ENCODE measurements at regions not wholly inside any gene's neighbourhood (a gene's known extent, or its start where the extent isn't known, plus 50 kb on each side); places are given as distances from the start of the nearest gene placed in this dataset.

- Histone ChIP-seq H3K27ac (ENCODE audit: low read depth in 1 of 2, low read length in 2 of 2) (no peak overlapping the region), H3K4me3 (ENCODE audit: low read depth in 1 of 3, low read length in 3 of 3) (no peak overlapping the region), H3K36me3 (ENCODE audit: control insufficient read depth in 4 of 4, insufficient read depth in 3 of 4, low read depth in 1 of 4, low read length in 3 of 4) (no peaks in the 10 kb centered on the region), H3K27me3 (ENCODE audit: control insufficient read depth in 4 of 4, insufficient read depth in 4 of 4, low read length in 3 of 4) (no peaks in the 10 kb centered on the region), H3K9ac (ENCODE audit: low read depth in 1 of 2, low read length in 2 of 2) (no peak overlapping the region), H3K9me3 (ENCODE audit: control insufficient read depth in 4 of 4, low read length in 3 of 4) (no peaks in the 10 kb centered on the region), H3K4me1 (ENCODE audit: control insufficient read depth in 4 of 4, insufficient read depth in 4 of 4, low read length in 3 of 4) (no peaks in the 10 kb centered on the region)
- TF ChIP-seq RAD21 (IDR thresholded peaks at IDR 0.05) (no peak), HNF4A (conservative IDR thresholded peaks at IDR 0.05) (no peak), ATF3 (IDR thresholded peaks at IDR 0.05) (no peak), EGR1 (IDR thresholded peaks at IDR 0.05; ENCODE audit: low read depth in 2 of 2) (no peak), CTCF (IDR thresholded peaks at IDR 0.05; ENCODE audit: low read depth, low read length, missing input control) (no peak), ZBTB33 (IDR thresholded peaks at IDR 0.05) (no peak), SP1 (IDR thresholded peaks at IDR 0.05) (no peak), MAX (IDR thresholded peaks at IDR 0.05) (no peak), YY1 (IDR thresholded peaks at IDR 0.05) (no peak), TAF1 (conservative IDR thresholded peaks at IDR 0.05) (no peak), HNF4G (IDR thresholded peaks at IDR 0.05) (no peak), FOXA1 (IDR thresholded peaks at IDR 0.05) (no peak), RXRA (IDR thresholded peaks at IDR 0.05) (no peak), GABPA (IDR thresholded peaks at IDR 0.05 in 1 of 2, conservative IDR thresholded peaks at IDR 0.05 in 1 of 2) (no peak), REST (IDR thresholded peaks at IDR 0.05) (no peak), FOXA2 (IDR thresholded peaks at IDR 0.05) (no peak), JUND (IDR thresholded peaks at IDR 0.05) (no peak)
- 42% methylated on average over 1 of the region's 1 CpG for WGBS
- no peak for DNase-seq (ENCODE audit: low spot score)
Measured at GRCh38 chr12:91307957-91308670, 125.5 kb upstream of the DCN start.

Measured in liver (tissue), 8 donors.